ENCODE measurements at regions not wholly inside any gene's neighbourhood (a gene's known extent, or its start where the extent isn't known, plus 50 kb on each side); places are given as distances from the start of the nearest gene placed in this dataset.
"Not testable (repeated sequence)": the region's sequence is repeated elsewhere in the genome, so short reads cannot be mapped to it uniquely, and the experiment has no call there.

- TF ChIP-seq TFCP2L1 (CRISPR knock-in tag; IDR thresholded peaks at IDR 0.05); MYC (IDR thresholded peaks at IDR 0.05; ENCODE audit: borderline replicate concordance, low read length); POLR2A (IDR thresholded peaks at IDR 0.05; ENCODE audit: low read length); HDAC2 (IDR thresholded peaks at IDR 0.05); MAX (IDR thresholded peaks at IDR 0.05); EHF (CRISPR knock-in tag; IDR thresholded peaks at IDR 0.05); TP53 (CRISPR knock-in tag; IDR thresholded peaks at IDR 0.05); RCOR1 (IDR thresholded peaks at IDR 0.05; ENCODE audit: low read depth, low read length): not testable (repeated sequence)
- TF ChIP-seq, protein P1, sequence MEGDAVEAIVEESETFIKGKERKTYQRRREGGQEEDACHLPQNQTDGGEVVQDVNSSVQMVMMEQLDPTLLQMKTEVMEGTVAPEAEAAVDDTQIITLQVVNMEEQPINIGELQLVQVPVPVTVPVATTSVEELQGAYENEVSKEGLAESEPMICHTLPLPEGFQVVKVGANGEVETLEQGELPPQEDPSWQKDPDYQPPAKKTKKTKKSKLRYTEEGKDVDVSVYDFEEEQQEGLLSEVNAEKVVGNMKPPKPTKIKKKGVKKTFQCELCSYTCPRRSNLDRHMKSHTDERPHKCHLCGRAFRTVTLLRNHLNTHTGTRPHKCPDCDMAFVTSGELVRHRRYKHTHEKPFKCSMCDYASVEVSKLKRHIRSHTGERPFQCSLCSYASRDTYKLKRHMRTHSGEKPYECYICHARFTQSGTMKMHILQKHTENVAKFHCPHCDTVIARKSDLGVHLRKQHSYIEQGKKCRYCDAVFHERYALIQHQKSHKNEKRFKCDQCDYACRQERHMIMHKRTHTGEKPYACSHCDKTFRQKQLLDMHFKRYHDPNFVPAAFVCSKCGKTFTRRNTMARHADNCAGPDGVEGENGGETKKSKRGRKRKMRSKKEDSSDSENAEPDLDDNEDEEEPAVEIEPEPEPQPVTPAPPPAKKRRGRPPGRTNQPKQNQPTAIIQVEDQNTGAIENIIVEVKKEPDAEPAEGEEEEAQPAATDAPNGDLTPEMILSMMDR (IDR thresholded peaks at IDR 0.05) = not testable (repeated sequence)
- TF ChIP-seq, protein P2, sequence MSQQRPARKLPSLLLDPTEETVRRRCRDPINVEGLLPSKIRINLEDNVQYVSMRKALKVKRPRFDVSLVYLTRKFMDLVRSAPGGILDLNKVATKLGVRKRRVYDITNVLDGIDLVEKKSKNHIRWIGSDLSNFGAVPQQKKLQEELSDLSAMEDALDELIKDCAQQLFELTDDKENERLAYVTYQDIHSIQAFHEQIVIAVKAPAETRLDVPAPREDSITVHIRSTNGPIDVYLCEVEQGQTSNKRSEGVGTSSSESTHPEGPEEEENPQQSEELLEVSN (IDR thresholded peaks at IDR 0.05; ENCODE audit: borderline replicate concordance, low read depth) = not testable (repeated sequence)
These were observed 64.0 kb upstream of the SSTR4 start for GRCh38 chr20:22971077-22971476.
